Small intestine (tissue), 7 donors: ENCODE measurements at regions not wholly inside any gene's neighbourhood (a gene's known extent, or its start where the extent isn't known, plus 50 kb on each side); places are given as distances from the start of the nearest gene placed in this dataset.

Experiments used
- DNase-seq, 2 donors: peaks; one replicate each; pipeline versions ENCODE4 v3.0.0 to v3.0.0-alpha.2; 2013
- FAIRE-seq: peaks from 2 replicates; lab custom pipeline; 2012; peaks lifted over from hg19 to GRCh38; lab: Jason Lieb, UNC
- H3K27ac ChIP-seq, 3 donors: one replicate each; pipeline ENCODE4 v1.5.1; 2013; ENCODE audit warnings: low read length in 2 of 3, mild to moderate bottlenecking in 2 of 3, control low read depth in 1 of 3, inconsistent platforms in 1 of 3, low read depth in 1 of 3, moderate library complexity in 1 of 3
- H3K27me3 ChIP-seq, 3 donors: one replicate each; pipeline ENCODE4 v1.6.1; 2013; ENCODE audit warnings: low read length in 3 of 3, inconsistent platforms in 1 of 3; ENCODE audit not compliant: control insufficient read depth in 3 of 3, insufficient read depth in 3 of 3
- H3K36me3 ChIP-seq, 3 donors: one replicate each; pipeline ENCODE4 v1.6.1; 2013; ENCODE audit warnings: low read length in 3 of 3, inconsistent platforms in 1 of 3, low read depth in 1 of 3, mild to moderate bottlenecking in 1 of 3, moderate library complexity in 1 of 3; ENCODE audit not compliant: control insufficient read depth in 3 of 3, insufficient read depth in 2 of 3
- H3K4me1 ChIP-seq, 3 donors: one replicate each; pipeline ENCODE4 v1.6.1; 2013; ENCODE audit warnings: low read length in 2 of 3, inconsistent platforms in 1 of 3, low read depth in 1 of 3, mild to moderate bottlenecking in 1 of 3, moderate library complexity in 1 of 3; ENCODE audit not compliant: control insufficient read depth in 3 of 3, insufficient read depth in 2 of 3
- H3K4me3 ChIP-seq, 3 donors: one replicate each; pipeline ENCODE4 v1.5.1; 2013; ENCODE audit warnings: low read length in 3 of 3, control low read depth in 1 of 3, inconsistent platforms in 1 of 3, low read depth in 1 of 3, mild to moderate bottlenecking in 1 of 3, moderate library complexity in 1 of 3
- H3K9me3 ChIP-seq, 2 donors: one replicate each; pipeline ENCODE4 v1.6.1; 2013; ENCODE audit warnings: low read depth in 1 of 2, low read length in 1 of 2; ENCODE audit not compliant: control insufficient read depth in 2 of 2, insufficient read depth in 1 of 2
- WGBS, 3 donors: extraction: QIAGEN DNeasy Blood & Tissue Kit; methylation state at CpG; one replicate each; pipeline ENCODE4 v1.1.7; 2013; 5-methylcytosine and 5-hydroxymethylcytosine counted together
- donor health status: healthy with polysubstance abuse.
- donor health status: control.
- donor health status: control.
- donor health status: Bipolar disorder and iron deficiency.
- donor health status: healthy.

- H3K36me3 ChIP-seq: no peaks in the 10 kb centered on the region
- no peaks in the 10 kb centered on the region for H3K27me3 ChIP-seq
- FAIRE-seq (no peak), DNase-seq (no peak)
- H3K9me3 ChIP-seq: no peaks in the 10 kb centered on the region
- H3K27ac ChIP-seq: no peak overlapping the region
- H3K4me1 ChIP-seq: no peaks in the 10 kb centered on the region
- WGBS, 3 donors: 86 to 91% (median 87%) methylated on average over 2 of the region's 2 CpGs
- no peak overlapping the region for H3K4me3 ChIP-seq
Observed at GRCh38 chr13:57988276-57988675, 356.7 kb downstream of the PCDH17 start.

- DNase-seq: no peak
- Histone ChIP-seq H3K36me3 (no peaks in the 10 kb centered on the region), H3K27ac (no peak overlapping the region), H3K4me1 (no peaks in the 10 kb centered on the region), H3K27me3 (no peaks in the 10 kb centered on the region), H3K9me3 (no peaks in the 10 kb centered on the region), H3K4me3 (no peak overlapping the region)
- FAIRE-seq: no peak
- 65 to 73% (median 67%) methylated on average over 5 of the region's 5 CpGs for WGBS, 3 donors
Observed at GRCh38 chr13:57991041-57991440, 359.5 kb downstream of the PCDH17 start.

- H3K36me3 ChIP-seq: no peaks in the 10 kb centered on the region
Observed at GRCh38 chr13:57992416-57992815, 360.9 kb downstream of the PCDH17 start.

GRCh38 chr13:57996717-57997116, 365.2 kb downstream of the PCDH17 start:
- no peak for DNase-seq
- Histone ChIP-seq H3K27me3 (no peaks in the 10 kb centered on the region), H3K4me1 (no peaks in the 10 kb centered on the region), H3K9me3 (no peaks in the 10 kb centered on the region), H3K36me3 (no peaks in the 10 kb centered on the region), H3K4me3 (no peak overlapping the region), H3K27ac (no peak overlapping the region)
- 90 to 93% (median 91%) methylated on average over 1 of the region's 1 CpG for WGBS, 3 donors
- no peak for FAIRE-seq

More at GRCh38 chr13:57992416-57992815, 360.9 kb downstream of the PCDH17 start:
- 76 to 86% (median 82%) methylated on average over 1 of the region's 1 CpG for WGBS, 3 donors
- no peaks in the 10 kb centered on the region for H3K9me3 ChIP-seq
- no peak overlapping the region for H3K4me3 ChIP-seq
- no peaks in the 10 kb centered on the region for H3K27me3 ChIP-seq
- FAIRE-seq (no peak), DNase-seq (no peak)
- no peak overlapping the region for H3K27ac ChIP-seq
- no peaks in the 10 kb centered on the region for H3K4me1 ChIP-seq

GRCh38 chr13:58004751-58005150, 373.2 kb downstream of the PCDH17 start:
- Histone ChIP-seq H3K36me3 (no peaks in the 10 kb centered on the region), H3K4me3 (no peak overlapping the region), H3K27ac (no peak overlapping the region), H3K9me3 (no peaks in the 10 kb centered on the region), H3K4me1 (no peaks in the 10 kb centered on the region), H3K27me3 (no peaks in the 10 kb centered on the region)
- WGBS, 3 donors: 50 to 67% (median 55%) methylated on average over 4 of the region's 4 CpGs
- DNase-seq: no peak
- no peak for FAIRE-seq

- H3K36me3 ChIP-seq: no peaks in the 10 kb centered on the region
- WGBS, 3 donors: 84 to 91% (median 87%) methylated on average over 4 of the region's 4 CpGs
- DNase-seq: no peak
- no peaks in the 10 kb centered on the region for H3K4me1 ChIP-seq
- H3K9me3 ChIP-seq: no peaks in the 10 kb centered on the region
- no peak overlapping the region for H3K27ac ChIP-seq
- no peak for FAIRE-seq
- no peaks in the 10 kb centered on the region for H3K27me3 ChIP-seq
- H3K4me3 ChIP-seq: no peak overlapping the region
Observed at GRCh38 chr13:58018020-58018419, 386.5 kb downstream of the PCDH17 start.

GRCh38 chr13:58018865-58019264, 387.3 kb downstream of the PCDH17 start:
- Histone ChIP-seq H3K4me1 (no peaks in the 10 kb centered on the region), H3K27ac (no peak overlapping the region), H3K9me3 (no peaks in the 10 kb centered on the region), H3K36me3 (no peaks in the 10 kb centered on the region), H3K4me3 (no peak overlapping the region), H3K27me3 (no peaks in the 10 kb centered on the region)
- DNase-seq (no peak), FAIRE-seq (no peak)
- 64 to 68% (median 68%) methylated on average over 1 of the region's 1 CpG for WGBS, 3 donors

- Histone ChIP-seq H3K36me3 (no peaks in the 10 kb centered on the region), H3K4me3 (no peak overlapping the region), H3K4me1 (no peaks in the 10 kb centered on the region), H3K27ac (no peak overlapping the region), H3K27me3 (no peaks in the 10 kb centered on the region), H3K9me3 (no peaks in the 10 kb centered on the region)
- FAIRE-seq (no peak), DNase-seq (no peak)
- 84 to 91% (median 87%) methylated on average over 7 of the region's 7 CpGs for WGBS, 3 donors
Observed at GRCh38 chr13:58024103-58024502, 392.6 kb downstream of the PCDH17 start.

- WGBS, 3 donors: 63 to 84% (median 64%) methylated on average over 1 of the region's 1 CpG
- no peaks in the 10 kb centered on the region for H3K9me3 ChIP-seq
- H3K4me3 ChIP-seq: no peak overlapping the region
- H3K27ac ChIP-seq: no peak overlapping the region
- FAIRE-seq: no peak
- no peak for DNase-seq
- H3K4me1 ChIP-seq: no peaks in the 10 kb centered on the region
- H3K27me3 ChIP-seq: no peaks in the 10 kb centered on the region
- no peaks in the 10 kb centered on the region for H3K36me3 ChIP-seq
Observed at GRCh38 chr13:58025821-58026220, 394.3 kb downstream of the PCDH17 start.
